HG02852 (cell line): ENCODE measurements at regions not wholly inside any gene's neighbourhood (a gene's known extent, or its start where the extent isn't known, plus 50 kb on each side); places are given as distances from the start of the nearest gene placed in this dataset.

ENCODE experiments used
- ATAC-seq: cut with Tn5 transposase; IDR thresholded peaks from one replicate; pipeline ENCODE4 v1.9.1; 2021; ENCODE audit warnings: mild to moderate bottlenecking, moderate library complexity; ENCODE audit not compliant: unreplicated experiment

- no peak for ATAC-seq
Observed at GRCh38 chr6:12379181-12379580, 89.0 kb downstream of the EDN1 start.

GRCh38 chr6:12381587-12381986 lies 91.4 kb downstream of the EDN1 start:
- ATAC-seq, result no peak

GRCh38 chr6:12383448-12383847 lies 93.3 kb downstream of the EDN1 start:
- ATAC-seq, result peak; percentile 91

GRCh38 chr6:12384357-12384912 lies 94.3 kb downstream of the EDN1 start:
- ATAC-seq, result no peak

- no peak for ATAC-seq
Observed at GRCh38 chr6:12385316-12385715, 95.2 kb downstream of the EDN1 start.

GRCh38 chr6:12386816-12387215 lies 96.7 kb downstream of the EDN1 start:
- ATAC-seq, result no peak

GRCh38 chr6:12391472-12391871 lies 101.3 kb downstream of the EDN1 start:
- no peak for ATAC-seq

GRCh38 chr6:12392490-12392889 lies 102.3 kb downstream of the EDN1 start:
- ATAC-seq, result no peak

- no peak for ATAC-seq
Observed at GRCh38 chr6:12393100-12393499, 102.9 kb downstream of the EDN1 start.

GRCh38 chr6:12394170-12394569 lies 104.0 kb downstream of the EDN1 start:
- ATAC-seq, result no peak

- ATAC-seq, result no peak
Observed at GRCh38 chr6:12395898-12396297, 105.7 kb downstream of the EDN1 start.

- ATAC-seq, result no peak
Observed at GRCh38 chr6:12401200-12401599, 111.0 kb downstream of the EDN1 start.

- no peak for ATAC-seq
Observed at GRCh38 chr6:12403201-12403826, 113.2 kb downstream of the EDN1 start.

- ATAC-seq, result no peak
Observed at GRCh38 chr6:12403947-12404647, 113.9 kb downstream of the EDN1 start.

GRCh38 chr6:12404651-12405050 lies 114.5 kb downstream of the EDN1 start:
- ATAC-seq, result no peak

- no peak for ATAC-seq
Observed at GRCh38 chr6:12408752-12409151, 118.6 kb downstream of the EDN1 start.

- ATAC-seq, result no peak
Observed at GRCh38 chr6:12410946-12411345, 120.8 kb downstream of the EDN1 start.

GRCh38 chr6:12414096-12414675 lies 124.0 kb downstream of the EDN1 start:
- no peak for ATAC-seq

GRCh38 chr6:12415980-12416598 lies 125.9 kb downstream of the EDN1 start:
- no peak for ATAC-seq

- no peak for ATAC-seq
Observed at GRCh38 chr6:12417191-12417590, 127.0 kb downstream of the EDN1 start.

- ATAC-seq, result no peak
Observed at GRCh38 chr6:12418946-12419345, 128.8 kb downstream of the EDN1 start.
